Cardiac muscle cell (in vitro differentiated cells and primary cell): ENCODE measurements at regions not wholly inside any gene's neighbourhood (a gene's known extent, or its start where the extent isn't known, plus 50 kb on each side); places are given as distances from the start of the nearest gene placed in this dataset.
A peak's percentile ranks its signal among the peaks of the same experiment; 100 is the strongest.

Source experiments
- DNase-seq, 2 donors: peaks; one replicate each; pipeline versions ENCODE4 v3.0.0 to v3.0.0-alpha.2; 2010 to 2017; ENCODE audit warnings: low read depth in 1 of 2, low spot score in 1 of 2
- H3K27ac ChIP-seq: fragments of 200-600 bp; sonication (generic); 2 replicates; pipeline ENCODE4 v1.5.1; 2016
- H3K27me3 ChIP-seq: fragments of 200-600 bp; sonication (generic); 2 replicates; pipeline ENCODE4 v1.6.0; 2016; ENCODE audit warnings: control low read depth
- H3K36me3 ChIP-seq: fragments of 200-600 bp; sonication (generic); 2 replicates; pipeline ENCODE4 v1.5.1; 2016; ENCODE audit warnings: control low read depth
- H3K4me1 ChIP-seq: fragments of 200-600 bp; sonication (generic); 2 replicates; pipeline ENCODE4 v1.8.1; 2017; ENCODE audit warnings: low read depth, mild to moderate bottlenecking, mixed run types
- H3K4me3 ChIP-seq: fragments of 200-600 bp; sonication (generic); 2 replicates; pipeline ENCODE4 v1.5.1; 2016; ENCODE audit warnings: mild to moderate bottlenecking
- H3K9me3 ChIP-seq: fragments of 200-600 bp; sonication (generic); 2 replicates; pipeline ENCODE4 v1.5.1; 2017; ENCODE audit warnings: low read depth, mild to moderate bottlenecking, control low read depth
- TF ChIP-seq, protein P1 (sequence below): IDR thresholded peaks from 2 replicates; pipeline ENCODE4 v1.5.1; 2012; ENCODE audit warnings: low read depth, mild to moderate bottlenecking, low read length

DNA sequence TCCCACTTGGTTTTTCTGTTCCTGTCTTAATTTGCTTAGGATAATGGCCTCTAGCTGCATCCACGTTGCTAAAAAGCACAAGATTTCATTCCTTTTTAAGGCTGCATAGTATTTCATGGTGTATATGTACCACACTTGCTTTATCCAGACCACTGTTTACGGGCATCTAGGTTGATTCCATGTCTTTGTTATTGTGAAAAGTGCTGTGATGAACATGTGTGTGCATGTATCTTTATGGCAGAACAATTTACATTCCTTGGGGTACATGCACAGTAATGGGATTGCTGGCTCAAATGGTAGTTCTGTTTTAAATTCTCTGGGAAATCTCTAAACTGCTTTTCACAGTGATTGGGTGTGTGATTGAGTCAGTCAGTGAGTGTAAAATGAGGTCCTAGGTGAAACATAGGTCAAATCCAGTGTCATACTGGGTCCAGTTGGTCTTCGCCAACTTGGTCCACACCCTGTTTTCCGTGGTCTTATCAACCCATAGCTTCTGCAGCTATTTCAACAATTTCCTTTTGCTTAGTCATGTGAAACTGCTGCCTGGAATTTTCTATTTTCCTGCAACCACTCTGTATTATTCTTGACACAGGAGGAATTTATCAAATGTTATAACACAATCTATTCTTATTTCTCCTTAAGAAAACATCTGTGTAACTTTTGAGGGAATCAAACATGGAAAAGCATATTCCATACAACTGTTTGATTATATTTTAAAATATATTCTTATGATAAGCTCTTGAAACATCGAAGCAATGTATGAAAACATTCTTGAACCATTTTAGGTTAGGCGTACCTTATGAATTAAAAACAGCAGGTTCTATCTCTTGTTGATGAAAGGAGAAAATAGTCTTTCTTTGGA is 82.9 kb downstream of the ADCYAP1 start:
- H3K27me3 ChIP-seq: no peaks in the 10 kb centered on the region
- no peak overlapping the region for H3K27ac ChIP-seq
- H3K9me3 ChIP-seq: no peaks in the 10 kb centered on the region
- H3K4me1 ChIP-seq: no peaks in the 10 kb centered on the region
- H3K4me3 ChIP-seq: no peak overlapping the region
- TF ChIP-seq, protein P1, sequence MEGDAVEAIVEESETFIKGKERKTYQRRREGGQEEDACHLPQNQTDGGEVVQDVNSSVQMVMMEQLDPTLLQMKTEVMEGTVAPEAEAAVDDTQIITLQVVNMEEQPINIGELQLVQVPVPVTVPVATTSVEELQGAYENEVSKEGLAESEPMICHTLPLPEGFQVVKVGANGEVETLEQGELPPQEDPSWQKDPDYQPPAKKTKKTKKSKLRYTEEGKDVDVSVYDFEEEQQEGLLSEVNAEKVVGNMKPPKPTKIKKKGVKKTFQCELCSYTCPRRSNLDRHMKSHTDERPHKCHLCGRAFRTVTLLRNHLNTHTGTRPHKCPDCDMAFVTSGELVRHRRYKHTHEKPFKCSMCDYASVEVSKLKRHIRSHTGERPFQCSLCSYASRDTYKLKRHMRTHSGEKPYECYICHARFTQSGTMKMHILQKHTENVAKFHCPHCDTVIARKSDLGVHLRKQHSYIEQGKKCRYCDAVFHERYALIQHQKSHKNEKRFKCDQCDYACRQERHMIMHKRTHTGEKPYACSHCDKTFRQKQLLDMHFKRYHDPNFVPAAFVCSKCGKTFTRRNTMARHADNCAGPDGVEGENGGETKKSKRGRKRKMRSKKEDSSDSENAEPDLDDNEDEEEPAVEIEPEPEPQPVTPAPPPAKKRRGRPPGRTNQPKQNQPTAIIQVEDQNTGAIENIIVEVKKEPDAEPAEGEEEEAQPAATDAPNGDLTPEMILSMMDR: no peak
- DNase-seq: peak in 1 of 2 donors; percentile 92
- H3K36me3 ChIP-seq: no peaks in the 10 kb centered on the region

DNA sequence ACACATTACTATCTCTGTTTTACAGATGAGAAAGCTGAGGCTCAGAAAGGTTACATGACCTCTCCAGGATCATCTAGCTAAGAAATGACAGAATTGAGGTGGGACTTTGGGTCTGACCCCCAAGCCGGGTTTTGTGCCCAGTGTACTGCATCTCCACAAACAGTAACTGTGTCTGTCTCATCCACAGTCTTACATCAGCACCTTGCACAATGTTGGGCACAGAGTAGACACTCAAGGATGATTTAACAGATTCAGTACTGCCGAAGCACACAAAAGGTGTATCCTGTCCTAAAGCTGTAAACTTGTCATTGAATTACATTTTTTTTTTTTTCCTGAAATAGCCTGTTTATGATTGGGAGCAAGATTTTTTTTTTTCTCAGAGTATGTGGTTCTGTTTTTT is 84.8 kb downstream of the ADCYAP1 start:
- H3K4me3 ChIP-seq: no peak overlapping the region
- no peaks in the 10 kb centered on the region for H3K4me1 ChIP-seq
- H3K9me3 ChIP-seq: no peaks in the 10 kb centered on the region
- TF ChIP-seq, protein P1: no peak
- H3K36me3 ChIP-seq: no peaks in the 10 kb centered on the region
- peak in 1 of 2 donors; percentile 16 for DNase-seq
- no peaks in the 10 kb centered on the region for H3K27me3 ChIP-seq
- H3K27ac ChIP-seq: no peak overlapping the region

DNA sequence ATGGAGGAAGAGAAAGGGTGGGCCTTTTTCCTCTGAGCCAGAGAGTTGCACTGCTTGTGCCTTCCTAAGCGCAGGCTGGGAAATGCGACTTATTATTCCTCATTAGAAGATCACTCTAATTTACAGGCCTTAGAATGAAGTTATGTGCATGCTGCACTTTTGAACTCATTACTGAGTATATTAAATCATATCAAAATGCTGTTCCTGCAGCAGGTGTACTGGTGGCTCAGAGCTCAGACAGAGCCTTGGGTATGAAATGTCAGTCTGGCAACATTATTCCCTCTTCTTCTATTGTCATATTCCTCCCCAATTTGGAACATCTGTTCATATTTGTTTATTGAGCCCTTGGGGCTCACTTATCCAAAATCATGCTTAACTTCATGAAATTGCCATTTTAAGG is 85.5 kb downstream of the ADCYAP1 start:
- no peaks in the 10 kb centered on the region for H3K27me3 ChIP-seq
- H3K27ac ChIP-seq: no peak overlapping the region
- H3K4me3 ChIP-seq: no peak overlapping the region
- no peak for DNase-seq
- no peaks in the 10 kb centered on the region for H3K9me3 ChIP-seq
- no peaks in the 10 kb centered on the region for H3K4me1 ChIP-seq
- TF ChIP-seq, protein P1: no peak
- H3K36me3 ChIP-seq: no peaks in the 10 kb centered on the region

DNA sequence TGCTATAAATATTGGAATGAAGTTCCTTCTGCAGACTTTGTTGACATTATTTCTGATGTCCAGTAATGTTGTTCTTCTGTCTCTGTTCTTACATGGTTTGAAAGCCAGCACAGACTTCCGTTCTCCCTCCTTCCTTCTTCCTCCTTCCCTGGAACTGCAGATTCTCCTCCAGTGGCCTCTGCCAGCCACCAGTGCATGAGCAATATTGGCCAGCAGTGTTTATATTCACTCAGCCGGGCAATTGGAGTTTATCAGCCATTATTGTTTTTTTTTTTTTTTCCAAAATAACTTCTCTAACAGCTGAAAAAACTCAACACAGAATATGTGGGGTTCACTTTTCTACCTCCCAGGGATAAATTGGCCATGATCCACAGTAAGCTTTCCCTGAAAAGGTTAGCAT is 86.8 kb downstream of the ADCYAP1 start:
- Histone ChIP-seq H3K27me3 (no peaks in the 10 kb centered on the region), H3K4me1 (no peaks in the 10 kb centered on the region), H3K9me3 (no peaks in the 10 kb centered on the region), H3K27ac (no peak overlapping the region), H3K4me3 (no peak overlapping the region), H3K36me3 (no peaks in the 10 kb centered on the region)
- TF ChIP-seq, protein P1: no peak
- peak in 1 of 2 donors; percentile 11 for DNase-seq

DNA sequence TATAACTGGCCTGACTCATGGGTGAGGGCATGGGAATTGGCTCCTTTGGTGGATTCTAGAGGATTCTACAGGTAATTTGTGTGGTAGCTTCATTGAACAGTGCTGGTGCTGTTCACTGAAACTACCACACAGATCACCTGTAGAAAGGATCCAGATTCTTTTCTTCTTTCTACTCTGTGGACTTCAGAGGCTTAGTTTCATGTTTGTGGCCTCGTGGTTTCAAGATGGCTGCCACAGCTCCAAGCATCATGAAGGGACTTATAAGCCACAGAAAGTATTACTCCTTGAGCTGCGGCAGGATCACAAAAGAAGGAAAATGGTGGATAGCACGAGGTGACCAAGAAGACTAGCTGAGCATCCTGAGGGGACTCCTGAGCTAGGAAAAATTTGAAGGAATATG is 88.9 kb downstream of the ADCYAP1 start:
- H3K9me3 ChIP-seq: no peaks in the 10 kb centered on the region
- no peak overlapping the region for H3K27ac ChIP-seq
- TF ChIP-seq, protein P1: no peak
- H3K4me1 ChIP-seq: no peaks in the 10 kb centered on the region
- H3K36me3 ChIP-seq: no peaks in the 10 kb centered on the region
- H3K4me3 ChIP-seq: no peak overlapping the region
- no peak for DNase-seq
- H3K27me3 ChIP-seq: no peaks in the 10 kb centered on the region
